HG03460 (cell line): ENCODE measurements at regions not wholly inside any gene's neighbourhood (a gene's known extent, or its start where the extent isn't known, plus 50 kb on each side); places are given as distances from the start of the nearest gene placed in this dataset.

Experiments
- ATAC-seq: cut with Tn5 transposase; IDR thresholded peaks from one replicate; pipeline ENCODE4 v1.9.1; 2021; ENCODE audit not compliant: unreplicated experiment

- no peak for ATAC-seq
Observed at GRCh38 chr16:64136743-64137142, 985.1 kb downstream of the CDH11 start.

- no peak for ATAC-seq
Observed at GRCh38 chr16:64136314-64136713, 985.5 kb downstream of the CDH11 start.

- no peak for ATAC-seq
Observed at GRCh38 chr16:64133366-64133765, 988.5 kb downstream of the CDH11 start.

- no peak for ATAC-seq
Observed at GRCh38 chr16:64132759-64133361, 989.0 kb downstream of the CDH11 start.

- no peak for ATAC-seq
Observed at GRCh38 chr16:64132190-64132589, 989.7 kb downstream of the CDH11 start.

GRCh38 chr16:64131423-64131822 lies 990.4 kb downstream of the CDH11 start:
- ATAC-seq = no peak

GRCh38 chr16:64130140-64130539 lies 991.7 kb downstream of the CDH11 start:
- ATAC-seq = no peak

GRCh38 chr16:64122177-64122576 lies 999.7 kb downstream of the CDH11 start:
- no peak for ATAC-seq

- no peak for ATAC-seq
Observed at GRCh38 chr16:64121473-64121872, 1000.4 kb downstream of the CDH11 start.

- no peak for ATAC-seq
Observed at GRCh38 chr16:64116151-64116550, 1005.7 kb downstream of the CDH11 start.

- no peak for ATAC-seq
Observed at GRCh38 chr16:64109241-64109640, 1012.6 kb downstream of the CDH11 start.

- ATAC-seq = no peak
Observed at GRCh38 chr16:64102654-64103053, 1019.2 kb downstream of the CDH11 start.

- no peak for ATAC-seq
Observed at GRCh38 chr16:64098451-64098850, 1023.4 kb downstream of the CDH11 start.

- no peak for ATAC-seq
Observed at GRCh38 chr16:64096689-64097088, 1025.2 kb downstream of the CDH11 start.

- no peak for ATAC-seq
Observed at GRCh38 chr16:64094992-64095634, 1026.8 kb downstream of the CDH11 start.

GRCh38 chr16:64094181-64094965 lies 1027.5 kb downstream of the CDH11 start:
- ATAC-seq = no peak

- no peak for ATAC-seq
Observed at GRCh38 chr16:64092271-64092670, 1029.6 kb downstream of the CDH11 start.

- no peak for ATAC-seq
Observed at GRCh38 chr16:64090327-64090726, 1031.5 kb downstream of the CDH11 start.

- no peak for ATAC-seq
Observed at GRCh38 chr16:64089697-64090096, 1032.2 kb downstream of the CDH11 start.

GRCh38 chr16:64088838-64089237 lies 1033.0 kb downstream of the CDH11 start:
- ATAC-seq = no peak

- ATAC-seq = no peak
Observed at GRCh38 chr16:64085296-64085695, 1036.6 kb downstream of the CDH11 start.

- ATAC-seq = no peak
Observed at GRCh38 chr16:64084706-64085105, 1037.2 kb downstream of the CDH11 start.
